Smooth muscle cell (in vitro differentiated cells): ENCODE measurements at regions not wholly inside any gene's neighbourhood (a gene's known extent, or its start where the extent isn't known, plus 50 kb on each side); places are given as distances from the start of the nearest gene placed in this dataset.

Source experiments
- DNase-seq: peaks from one replicate; lab custom pipeline; 2025; ENCODE audit not compliant: unreplicated experiment; lab: John Stamatoyannopoulos, UW
- H2AFZ ChIP-seq: fragments of 200-600 bp; sonication (generic); 2 replicates; pipeline ENCODE4 v1.6.0; 2016; ENCODE audit warnings: antibody characterized with exemption, low read depth, mild to moderate bottlenecking
- H3F3A ChIP-seq: fragments of 200-600 bp; sonication (generic); 2 replicates; pipeline ENCODE4 v1.6.0; 2017; ENCODE audit warnings: antibody characterized with exemption, low read depth
- H3K27ac ChIP-seq: fragments of 200-600 bp; sonication (generic); 2 replicates; pipeline ENCODE4 v1.5.1; 2016; ENCODE audit warnings: low read depth, mild to moderate bottlenecking
- H3K27me3 ChIP-seq: fragments of 200-600 bp; sonication (generic); 2 replicates; pipeline ENCODE4 v1.6.1; 2016; ENCODE audit warnings: low read depth, mild to moderate bottlenecking
- H3K36me3 ChIP-seq: fragments of 200-600 bp; sonication (generic); 2 replicates; pipeline ENCODE4 v1.5.1; 2016; ENCODE audit warnings: low read depth
- H3K4me1 ChIP-seq: fragments of 200-600 bp; sonication (generic); 2 replicates; pipeline ENCODE4 v1.5.1; 2016; ENCODE audit warnings: low read depth
- H3K4me2 ChIP-seq: fragments of 200-600 bp; sonication (generic); 2 replicates; pipeline ENCODE4 v1.6.0; 2016; ENCODE audit warnings: mild to moderate bottlenecking
- H3K4me3 ChIP-seq: fragments of 200-600 bp; sonication (generic); 2 replicates; pipeline ENCODE4 v1.5.1; 2016; ENCODE audit warnings: mild to moderate bottlenecking
- H3K79me2 ChIP-seq: fragments of 200-600 bp; sonication (generic); 2 replicates; pipeline ENCODE4 v1.6.0; 2016; ENCODE audit warnings: low read depth, mild to moderate bottlenecking
- H3K9ac ChIP-seq: fragments of 200-600 bp; sonication (generic); 2 replicates; pipeline ENCODE4 v1.6.0; 2016; ENCODE audit warnings: low read depth
- H3K9me3 ChIP-seq: fragments of 200-600 bp; sonication (generic); replicated peaks from 2 replicates; pipeline ENCODE4 v1.5.1; 2016; ENCODE audit warnings: low read depth
- H4K20me1 ChIP-seq: fragments of 200-600 bp; sonication (generic); 2 replicates; pipeline ENCODE4 v1.6.0; 2016; ENCODE audit warnings: low read depth
- CTCF ChIP-seq: fragments of 200-600 bp; sonication (generic); IDR thresholded peaks from 2 replicates; pipeline ENCODE4 v1.5.1; 2017; ENCODE audit warnings: borderline replicate concordance, mild to moderate bottlenecking, antibody characterized with exemption; ENCODE audit not compliant: insufficient read depth, poor library complexity, severe bottlenecking
- WGBS: methylation state at CpG from one replicate; pipeline ENCODE4 v1.1.7; 2016; ENCODE audit warnings: low lambda C conversion rate; 5-methylcytosine and 5-hydroxymethylcytosine counted together

GRCh38 chr10:4742217-4742616 is 83.8 kb upstream of the AKR1E2 start:
- Histone ChIP-seq H2AFZ (no peak overlapping the region), H3K27me3 (no peaks in the 10 kb centered on the region), H3K9me3 (no peaks in the 10 kb centered on the region), H4K20me1 (no peaks in the 10 kb centered on the region), H3K27ac (no peak overlapping the region), H3K36me3 (no peaks in the 10 kb centered on the region), H3K4me3 (no peak overlapping the region), H3K4me2 (no peak overlapping the region), H3F3A (no peaks in the 10 kb centered on the region), H3K4me1 (no peaks in the 10 kb centered on the region), H3K9ac (no peak overlapping the region), H3K79me2 (no peaks in the 10 kb centered on the region)
- TF ChIP-seq CTCF, result no peak
- no peak for DNase-seq
- 94% methylated on average over 2 of the region's 2 CpGs for WGBS

- H4K20me1 ChIP-seq, result no peaks in the 10 kb centered on the region
- no peaks in the 10 kb centered on the region for H3K4me1 ChIP-seq
- no peak overlapping the region for H3K27ac ChIP-seq
- H3K4me2 ChIP-seq, result no peak overlapping the region
- no peak for DNase-seq
- peak overlapping the region; percentile 52 for H2AFZ ChIP-seq
- H3K9me3 ChIP-seq, result no peaks in the 10 kb centered on the region
- H3K36me3 ChIP-seq, result no peaks in the 10 kb centered on the region
- H3K4me3 ChIP-seq, result no peak overlapping the region
- no peaks in the 10 kb centered on the region for H3K27me3 ChIP-seq
- no peaks in the 10 kb centered on the region for H3F3A ChIP-seq
- no peak overlapping the region for H3K9ac ChIP-seq
- no peaks in the 10 kb centered on the region for H3K79me2 ChIP-seq
- WGBS, result 27% methylated on average over 2 of the region's 2 CpGs
- no peak for TF ChIP-seq CTCF
These were observed 85.5 kb upstream of the AKR1E2 start for GRCh38 chr10:4740471-4740870.

GRCh38 chr10:4736608-4737007 is 89.4 kb upstream of the AKR1E2 start:
- TF ChIP-seq CTCF, result no peak
- Histone ChIP-seq H3K36me3 (no peaks in the 10 kb centered on the region), H3F3A (no peaks in the 10 kb centered on the region), H3K27ac (no peak overlapping the region), H3K9ac (no peak overlapping the region), H3K9me3 (no peaks in the 10 kb centered on the region), H3K4me1 (no peaks in the 10 kb centered on the region), H3K4me2 (no peak overlapping the region), H3K27me3 (no peaks in the 10 kb centered on the region), H3K4me3 (no peak overlapping the region), H4K20me1 (no peaks in the 10 kb centered on the region), H2AFZ (no peak overlapping the region), H3K79me2 (no peaks in the 10 kb centered on the region)
- WGBS, result 69% methylated on average over 5 of the region's 5 CpGs
- no peak for DNase-seq

GRCh38 chr10:4736183-4736582 is 89.8 kb upstream of the AKR1E2 start:
- H4K20me1 ChIP-seq, result no peaks in the 10 kb centered on the region
- H3K27me3 ChIP-seq, result no peaks in the 10 kb centered on the region
- H3K79me2 ChIP-seq, result no peaks in the 10 kb centered on the region
- no peak overlapping the region for H3K27ac ChIP-seq
- H3K9me3 ChIP-seq, result no peaks in the 10 kb centered on the region
- no peak overlapping the region for H3K4me3 ChIP-seq
- no peak for TF ChIP-seq CTCF
- H3K4me2 ChIP-seq, result no peak overlapping the region
- no peaks in the 10 kb centered on the region for H3K4me1 ChIP-seq
- H2AFZ ChIP-seq, result no peak overlapping the region
- no peaks in the 10 kb centered on the region for H3K36me3 ChIP-seq
- DNase-seq, result no peak
- no peaks in the 10 kb centered on the region for H3F3A ChIP-seq
- 76% methylated on average over 7 of the region's 7 CpGs for WGBS
- no peak overlapping the region for H3K9ac ChIP-seq
